Psoas muscle (tissue), 7 donors: ENCODE measurements at regions not wholly inside any gene's neighbourhood (a gene's known extent, or its start where the extent isn't known, plus 50 kb on each side); places are given as distances from the start of the nearest gene placed in this dataset.
A peak's percentile ranks its signal among the peaks of the same experiment; 100 is the strongest.

ENCODE experiments used
- ATAC-seq, 4 donors: fragments of 200-7000 bp; cut with Tn5 transposase; one replicate each; pipeline ENCODE4 v1.9.1; 2020; ENCODE audit warnings: moderate library complexity in 3 of 4, mild to moderate bottlenecking in 2 of 4
- DNase-seq, 2 donors: peaks; one replicate each; pipeline ENCODE4 v3.0.0-alpha.2; 2020
- H3K27ac ChIP-seq: fragments of 200-600 bp; one replicate; pipeline ENCODE4 v1.8.0; 2022
- H3K27me3 ChIP-seq, 3 donors: fragments of 200-600 bp in 1 of 3; one replicate each; pipeline versions ENCODE4 v1.6.1 to v1.8.0; 2013 to 2022; ENCODE audit warnings: low read length in 2 of 3, mild to moderate bottlenecking in 2 of 3, moderate library complexity in 1 of 3; ENCODE audit not compliant: insufficient read depth in 3 of 3
- H3K36me3 ChIP-seq, 2 donors: fragments of 200-600 bp in 1 of 2; one replicate each; pipeline versions ENCODE4 v1.6.1 to v1.8.0; 2013 to 2022; ENCODE audit warnings: low read depth in 1 of 2, mild to moderate bottlenecking in 1 of 2, moderate library complexity in 1 of 2; ENCODE audit not compliant: insufficient read depth in 1 of 2
- H3K4me1 ChIP-seq: fragments of 200-600 bp; one replicate; pipeline ENCODE4 v1.8.0; 2022
- H3K4me3 ChIP-seq: fragments of 200-600 bp; one replicate; pipeline ENCODE4 v1.8.0; 2022; ENCODE audit warnings: mild to moderate bottlenecking
- H3K9me3 ChIP-seq: fragments of 200-600 bp; one replicate; pipeline ENCODE4 v1.8.0; 2022
- WGBS, 3 donors: extraction: QIAGEN DNeasy Blood & Tissue Kit; methylation state at CpG; one replicate each; pipeline versions ENCODE4 v1.1.6 to v1.1.7; 2013; 5-methylcytosine and 5-hydroxymethylcytosine counted together
- intact Hi-C, 2 donors: fragments of 100-400 bp; cut with DNase I; formaldehyde crosslinking; loops; one replicate each; pipeline versions ENCODE4 v1.11.0 to v1.14.2; 2022
- TF ChIP-seq, protein P1 (sequence below): fragments of 200-600 bp; IDR thresholded peaks from one replicate; pipeline ENCODE4 v1.8.0; 2022; ENCODE audit warnings: antibody characterized with exemption
- donor health status: healthy with polysubstance abuse.
- donor health status: DM: no; HTN: no; CAD: no; lungs with moderate emphysema.
- donor health status: Bipolar disorder and iron deficiency.
- donor health status: healthy.
- donor health status: DM: yes; HTN: yes; CAD: no.
- donor health status: DM: no; HTN: no; CAD: no.
- donor health status: DM: yes; HTN: yes; CAD: no.

DNA sequence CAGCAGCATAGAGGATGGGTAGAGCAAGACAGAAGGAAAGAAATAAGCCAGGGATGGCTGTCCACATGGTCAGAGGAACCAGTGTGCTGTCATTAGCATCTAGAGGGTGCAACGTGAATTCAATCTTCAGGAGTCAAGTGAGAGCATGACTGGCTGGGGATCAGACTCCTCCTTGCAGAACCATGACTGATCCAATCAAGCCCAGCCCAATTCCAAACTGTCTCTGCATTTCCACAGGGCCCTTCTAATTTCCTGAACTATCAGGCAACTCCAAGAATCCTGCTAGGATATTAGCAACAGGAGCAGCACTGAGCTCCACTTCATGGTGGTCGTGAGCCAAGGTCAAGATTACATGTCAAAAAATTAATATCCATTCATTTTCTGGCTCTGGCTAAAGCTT lies 166.8 kb upstream of the CAMK1G start:
- Histone ChIP-seq H3K4me3 (no peak overlapping the region), H3K4me1 (no peaks in the 10 kb centered on the region), H3K27me3 (no peaks in the 10 kb centered on the region), H3K27ac (no peak overlapping the region), H3K36me3 (no peaks in the 10 kb centered on the region), H3K9me3 (no peaks in the 10 kb centered on the region)
- no peak for DNase-seq
- TF ChIP-seq, protein P1, sequence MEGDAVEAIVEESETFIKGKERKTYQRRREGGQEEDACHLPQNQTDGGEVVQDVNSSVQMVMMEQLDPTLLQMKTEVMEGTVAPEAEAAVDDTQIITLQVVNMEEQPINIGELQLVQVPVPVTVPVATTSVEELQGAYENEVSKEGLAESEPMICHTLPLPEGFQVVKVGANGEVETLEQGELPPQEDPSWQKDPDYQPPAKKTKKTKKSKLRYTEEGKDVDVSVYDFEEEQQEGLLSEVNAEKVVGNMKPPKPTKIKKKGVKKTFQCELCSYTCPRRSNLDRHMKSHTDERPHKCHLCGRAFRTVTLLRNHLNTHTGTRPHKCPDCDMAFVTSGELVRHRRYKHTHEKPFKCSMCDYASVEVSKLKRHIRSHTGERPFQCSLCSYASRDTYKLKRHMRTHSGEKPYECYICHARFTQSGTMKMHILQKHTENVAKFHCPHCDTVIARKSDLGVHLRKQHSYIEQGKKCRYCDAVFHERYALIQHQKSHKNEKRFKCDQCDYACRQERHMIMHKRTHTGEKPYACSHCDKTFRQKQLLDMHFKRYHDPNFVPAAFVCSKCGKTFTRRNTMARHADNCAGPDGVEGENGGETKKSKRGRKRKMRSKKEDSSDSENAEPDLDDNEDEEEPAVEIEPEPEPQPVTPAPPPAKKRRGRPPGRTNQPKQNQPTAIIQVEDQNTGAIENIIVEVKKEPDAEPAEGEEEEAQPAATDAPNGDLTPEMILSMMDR, result no peak
- intact Hi-C loops, result no loop called here
- 27 to 30% (median 28%) methylated on average over 2 of the region's 2 CpGs for WGBS, 3 donors
- no peak for ATAC-seq

DNA sequence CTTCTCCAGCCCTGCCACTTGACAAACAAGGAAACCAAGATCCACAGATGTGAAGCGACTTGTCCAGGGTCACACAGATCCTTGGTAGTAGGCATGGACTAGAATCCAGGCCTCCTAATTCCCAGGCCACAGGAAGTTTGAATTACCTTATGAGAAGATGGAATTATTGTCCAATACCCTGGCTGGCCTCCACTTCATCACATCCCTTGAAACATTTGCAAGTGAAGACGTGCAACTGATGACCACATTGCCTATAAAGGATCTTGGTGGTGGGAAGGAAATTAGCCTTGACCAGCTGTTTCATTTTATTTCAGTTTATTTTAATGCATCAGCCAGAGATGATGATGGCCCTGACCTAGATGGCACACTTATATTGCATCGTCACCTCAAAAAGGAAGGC lies 165.8 kb upstream of the CAMK1G start:
- Histone ChIP-seq H3K4me1 (no peaks in the 10 kb centered on the region), H3K36me3 (no peaks in the 10 kb centered on the region), H3K4me3 (no peak overlapping the region), H3K27ac (no peak overlapping the region), H3K27me3 (no peaks in the 10 kb centered on the region), H3K9me3 (no peaks in the 10 kb centered on the region)
- intact Hi-C loops, result no loop called here
- no peak for DNase-seq
- ATAC-seq, result no peak
- TF ChIP-seq, protein P1, result no peak
- 89 to 94% (median 91%) methylated on average over 3 of the region's 3 CpGs for WGBS, 3 donors

DNA sequence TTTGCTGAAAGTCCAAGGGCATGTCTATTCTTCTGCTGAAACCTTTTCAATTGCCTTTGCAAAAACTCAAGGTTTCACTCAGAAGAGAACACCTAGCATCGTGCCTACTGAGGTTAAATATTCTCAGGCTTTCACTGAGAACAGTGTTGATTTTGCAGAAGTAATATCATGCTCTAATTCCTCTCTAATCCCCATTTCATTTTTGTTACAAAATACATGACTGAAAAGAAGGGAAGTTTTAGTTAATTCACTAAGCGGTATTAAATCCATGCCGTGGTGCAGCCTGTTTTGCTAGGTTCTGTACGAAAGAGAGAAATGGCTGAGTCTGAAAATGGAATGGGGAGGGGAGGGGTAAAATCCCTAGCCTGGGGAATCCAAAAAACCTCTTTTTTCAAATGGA lies 163.2 kb upstream of the CAMK1G start:
- H3K36me3 ChIP-seq, result no peaks in the 10 kb centered on the region
- H3K4me1 ChIP-seq, result no peaks in the 10 kb centered on the region
- no peak overlapping the region for H3K4me3 ChIP-seq
- no peaks in the 10 kb centered on the region for H3K9me3 ChIP-seq
- ATAC-seq (no peak), DNase-seq (no peak)
- TF ChIP-seq, protein P1, result no peak
- 39 to 62% (median 48%) methylated on average over 4 of the region's 4 CpGs for whole genome bisulfite sequencing, 3 donors
- H3K27me3 ChIP-seq, result no peaks in the 10 kb centered on the region
- intact Hi-C loops, result no loop called here
- H3K27ac ChIP-seq, result no peak overlapping the region

DNA sequence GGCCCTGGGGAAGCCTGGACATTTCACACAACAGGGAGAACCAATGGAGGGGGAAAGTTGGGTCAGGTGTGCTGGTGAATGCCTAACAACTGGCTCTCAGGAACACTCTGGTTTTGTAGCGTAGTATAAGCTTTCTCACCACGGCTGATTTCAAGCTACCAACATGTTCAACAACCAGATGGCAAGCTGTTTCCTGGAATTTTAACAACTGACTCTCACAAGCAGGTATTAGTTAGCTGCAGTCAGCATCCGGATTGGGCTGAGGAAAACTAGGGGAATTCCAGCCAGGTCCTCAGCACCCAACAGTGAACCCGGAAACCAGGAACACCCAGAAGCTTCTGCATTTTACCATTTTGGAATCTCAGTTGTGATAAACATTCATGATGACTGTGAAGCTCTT lies 162.3 kb upstream of the CAMK1G start:
- WGBS, 3 donors, result 63 to 66% (median 65%) methylated on average over 4 of the region's 4 CpGs
- no peak overlapping the region for H3K4me3 ChIP-seq
- H3K27ac ChIP-seq, result no peak overlapping the region
- TF ChIP-seq, protein P1, result no peak
- no peaks in the 10 kb centered on the region for H3K4me1 ChIP-seq
- H3K9me3 ChIP-seq, result no peaks in the 10 kb centered on the region
- intact Hi-C loops, result no loop called here
- ATAC-seq (no peak), DNase-seq (no peak)
- H3K27me3 ChIP-seq, result no peaks in the 10 kb centered on the region
- no peaks in the 10 kb centered on the region for H3K36me3 ChIP-seq

DNA sequence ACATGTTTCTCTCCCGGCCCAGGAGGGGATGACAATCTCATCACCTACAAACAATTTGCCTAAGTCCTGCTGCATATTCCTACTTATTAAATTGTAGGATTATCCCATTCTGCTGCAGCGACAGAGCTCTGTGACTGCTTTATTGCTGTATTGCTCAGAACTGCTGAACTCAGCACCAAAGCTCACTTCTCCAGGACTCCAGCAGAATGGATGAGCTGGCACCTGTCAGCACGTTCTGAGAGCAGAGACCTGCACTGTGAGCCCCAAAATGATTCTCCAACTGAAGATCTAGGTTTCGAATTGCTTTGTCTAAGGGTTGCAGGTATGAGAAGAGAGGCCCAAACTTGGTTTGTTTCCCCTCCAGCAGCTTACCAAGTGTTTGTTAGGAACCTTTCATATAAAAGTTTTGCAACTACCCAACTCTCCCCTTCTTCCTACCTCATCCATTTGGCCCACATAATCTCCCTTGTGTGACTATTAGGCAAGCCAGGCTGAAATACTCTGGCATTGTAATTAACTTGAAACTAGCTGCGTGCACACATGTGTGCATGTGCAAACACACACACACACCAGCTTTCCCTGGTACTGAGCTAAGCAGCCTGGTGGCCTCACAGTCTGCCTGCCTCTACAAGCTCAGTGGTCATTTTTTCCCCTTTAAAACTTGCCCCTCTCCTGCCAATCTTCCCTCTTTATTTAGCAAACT lies 161.4 kb upstream of the CAMK1G start:
- ATAC-seq (peak in 2 of 4 donors; percentile 19 to 57), DNase-seq (no peak)
- Histone ChIP-seq H3K9me3 (no peaks in the 10 kb centered on the region), H3K4me3 (no peak overlapping the region), H3K27ac (no peak overlapping the region), H3K27me3 (peaks cover 0 to 2% (median 0%) of the 10 kb centered on the region in 3 donors), H3K36me3 (no peaks in the 10 kb centered on the region), H3K4me1 (no peaks in the 10 kb centered on the region)
- 57 to 73% (median 71%) methylated on average over 5 of the region's 5 CpGs for WGBS, 3 donors
- intact Hi-C loops, result no loop called here
- TF ChIP-seq, protein P1, result no peak
